ENCODE measurements at regions not wholly inside any gene's neighbourhood (a gene's known extent, or its start where the extent isn't known, plus 50 kb on each side); places are given as distances from the start of the nearest gene placed in this dataset.

DNA sequence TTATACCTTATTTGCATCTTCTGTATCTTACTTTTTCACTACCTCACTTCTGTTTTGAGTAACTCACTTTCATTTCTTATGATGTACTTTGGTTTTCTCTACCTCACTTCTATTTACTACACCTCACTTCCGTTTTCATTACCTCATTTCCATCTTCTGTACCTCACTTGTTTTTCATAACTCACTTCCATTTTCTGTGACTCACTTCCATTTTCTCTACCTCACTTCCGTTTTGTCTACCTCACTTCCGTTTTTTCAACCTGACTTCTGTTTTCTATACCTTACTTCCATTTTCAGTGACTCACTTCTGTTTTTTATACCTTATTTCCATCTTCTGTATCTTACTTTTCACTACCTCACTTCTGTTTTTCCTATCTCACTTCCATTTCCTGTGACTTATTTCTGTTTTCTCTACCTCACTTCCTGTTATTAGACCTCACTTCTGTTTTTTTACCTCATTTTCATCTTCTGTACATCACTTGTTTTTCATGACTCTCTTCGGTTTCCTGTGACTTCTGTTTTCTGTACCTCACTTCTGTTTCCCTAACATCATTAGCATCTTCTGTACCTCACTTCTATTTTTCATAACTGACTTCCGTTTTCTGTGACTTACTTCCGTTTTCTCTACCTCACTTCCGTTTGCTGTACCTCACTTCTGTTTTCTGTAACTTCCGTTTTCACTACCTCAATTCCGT is 493.1 kb upstream of the AKR1E2 start:
- DNase-seq, result no peak

GRCh38 chr10:4331150-4331549 is 494.9 kb upstream of the AKR1E2 start:
- no peak for DNase-seq

- no peak for DNase-seq
Observed at GRCh38 chr10:4330636-4331035, 495.4 kb upstream of the AKR1E2 start.

DNA sequence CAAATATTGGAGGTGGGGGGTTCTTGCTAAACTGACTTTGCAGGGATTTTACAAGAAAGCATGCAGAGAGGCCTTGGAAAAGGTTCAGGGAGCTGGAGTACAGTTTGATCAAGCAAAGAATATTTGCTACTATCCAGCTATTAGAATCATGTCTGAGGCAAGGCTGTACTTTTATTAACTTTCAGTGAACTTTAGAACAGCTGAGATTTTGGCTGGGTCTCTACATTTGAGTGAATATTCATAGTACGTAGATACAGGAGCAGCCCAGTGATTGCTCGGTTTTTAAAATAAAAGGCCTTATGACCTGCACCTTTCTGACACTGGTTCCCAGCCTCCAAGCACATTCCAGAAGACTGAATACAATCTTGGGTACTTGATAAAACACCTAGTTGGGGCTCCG is 496.8 kb upstream of the AKR1E2 start:
- DNase-seq, result no peak

- DNase-seq, result no peak
Observed at GRCh38 chr10:4326647-4327046, 499.4 kb upstream of the AKR1E2 start.

DNA sequence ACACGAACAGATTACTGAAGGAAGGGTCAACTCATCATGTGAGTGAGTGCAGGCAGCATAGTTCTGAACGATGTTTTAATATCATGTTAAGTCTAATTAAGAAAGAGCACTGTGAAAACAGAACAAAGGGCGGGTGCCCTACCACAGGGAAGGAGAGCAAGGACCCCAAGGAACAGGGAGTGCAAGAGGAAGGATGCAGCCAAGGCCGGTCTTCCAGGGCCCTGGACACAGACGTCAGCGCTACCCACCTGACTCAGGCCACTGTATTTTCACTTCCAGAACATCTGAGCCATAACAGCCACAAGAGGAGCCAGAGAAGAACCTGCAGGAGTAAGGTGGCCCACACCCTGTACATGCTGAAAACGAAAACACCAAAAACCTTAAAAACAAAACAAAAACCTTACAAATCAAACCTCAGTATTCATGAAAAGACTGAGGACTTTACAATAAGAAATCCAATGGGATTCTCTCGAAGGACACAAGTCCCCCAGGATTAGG is 506.1 kb upstream of the AKR1E2 start:
- DNase-seq, result no peak

DNA sequence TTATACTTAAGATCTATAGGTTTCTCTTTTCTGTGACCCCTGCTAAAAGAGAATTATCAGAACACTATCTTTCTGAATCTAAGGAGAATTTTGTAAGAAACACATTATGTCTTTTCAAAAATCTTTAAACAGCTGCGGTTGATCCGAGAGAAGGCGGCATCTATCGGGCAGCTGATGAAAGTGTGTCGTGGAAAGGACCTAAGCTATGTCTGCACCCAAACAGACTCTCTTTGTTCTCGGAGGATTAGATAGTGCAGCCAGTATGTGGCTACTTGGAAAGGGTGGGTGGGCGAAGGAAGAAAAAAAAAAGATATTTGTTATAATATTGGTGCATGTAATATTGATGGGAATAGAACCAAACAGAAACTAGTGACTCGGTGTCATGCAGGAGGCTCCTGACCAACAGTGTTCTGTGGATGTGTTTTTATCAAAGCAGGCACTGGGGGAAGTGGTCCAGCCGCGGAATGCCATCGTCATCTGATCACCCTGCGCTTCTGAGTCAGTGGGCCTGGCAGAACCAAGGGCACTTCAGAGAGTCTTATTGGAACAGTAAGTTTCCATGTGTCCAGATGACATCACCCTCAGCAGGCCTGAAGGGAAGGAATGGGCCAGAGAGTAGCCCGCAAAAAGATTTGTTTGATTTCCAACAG is 509.7 kb upstream of the AKR1E2 start:
- no peak for DNase-seq

DNA sequence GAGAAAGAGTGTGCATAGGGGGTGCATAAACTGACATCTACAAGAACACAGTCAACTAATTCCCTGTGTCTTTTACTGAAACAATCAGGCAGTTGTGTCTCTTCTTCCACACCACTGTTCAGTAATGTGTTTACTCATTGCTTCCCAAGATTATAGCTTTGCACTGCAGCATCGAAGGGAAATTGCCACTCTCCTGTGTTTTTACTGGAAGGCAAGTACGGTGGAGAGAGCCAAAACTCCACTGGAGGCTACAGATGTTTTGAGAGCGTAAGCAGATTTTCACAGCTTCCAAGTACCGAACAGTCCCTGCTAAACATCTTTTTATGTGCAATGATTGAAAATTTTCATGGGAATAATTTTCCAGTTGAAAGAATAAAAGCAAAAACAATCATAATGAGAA is 510.5 kb upstream of the AKR1E2 start:
- no peak for DNase-seq

GRCh38 chr10:4313051-4313450 is 513.0 kb upstream of the AKR1E2 start:
- DNase-seq, result no peak

DNA sequence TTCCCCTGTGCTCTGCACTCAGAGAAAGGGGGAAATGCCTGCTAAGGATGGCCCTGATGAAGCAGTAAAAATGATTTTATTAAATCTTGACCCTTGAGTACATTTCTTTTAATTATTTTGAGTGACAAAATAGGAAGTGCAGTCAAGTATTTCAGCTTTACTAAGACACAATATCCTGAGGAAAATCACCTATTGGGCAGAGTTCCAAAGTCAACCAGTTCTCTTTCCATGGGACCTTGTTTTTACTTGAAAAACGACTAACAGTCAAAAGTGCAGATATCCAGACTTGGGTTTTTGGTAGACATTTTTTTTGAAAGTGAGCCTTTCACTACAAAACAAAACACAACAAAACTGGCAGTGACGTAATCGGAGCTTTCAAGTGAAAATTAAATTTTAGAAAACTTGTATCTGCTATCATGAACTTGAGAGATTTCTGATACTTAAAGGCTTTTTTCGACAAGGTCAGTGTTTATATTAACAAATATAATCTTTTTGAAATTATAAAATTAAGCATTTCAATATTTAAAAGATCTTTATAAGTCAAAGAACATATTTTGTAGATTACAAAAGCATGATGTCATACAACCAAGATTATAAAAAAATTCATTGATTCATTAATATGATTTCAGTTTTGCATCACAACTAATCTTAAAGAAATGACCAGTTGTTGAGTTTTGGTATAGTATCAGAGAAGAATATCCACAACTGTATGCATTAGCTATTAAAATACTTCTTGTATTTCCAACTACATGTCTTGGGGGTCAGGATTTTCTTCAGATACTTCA is 513.8 kb upstream of the AKR1E2 start:
- DNase-seq, result no peak

DNA sequence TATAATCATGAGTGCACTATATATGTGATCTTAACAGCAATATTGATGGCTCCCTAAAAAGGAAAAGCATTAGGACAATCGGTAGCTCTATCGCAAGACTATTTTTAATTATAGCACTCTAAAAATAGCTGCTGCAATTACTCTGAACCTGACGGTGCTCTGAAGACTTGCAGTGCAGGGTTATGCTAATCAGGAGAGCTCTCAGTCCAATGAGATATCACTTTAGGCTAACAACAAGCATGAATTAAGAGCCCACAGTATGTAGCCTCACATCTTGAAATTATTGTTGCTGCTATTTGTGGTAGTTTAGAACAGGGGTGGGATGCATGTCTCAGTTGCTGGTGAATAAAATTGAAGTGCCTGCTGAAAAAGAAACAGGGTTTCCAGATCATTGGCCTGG is 515.8 kb upstream of the AKR1E2 start:
- DNase-seq, result no peak

- no peak for DNase-seq
Observed at GRCh38 chr10:4307910-4308309, 518.1 kb upstream of the AKR1E2 start.

- no peak for DNase-seq
Observed at GRCh38 chr10:4306871-4307270, 519.1 kb upstream of the AKR1E2 start.

GRCh38 chr10:4303045-4303444 is 518.0 kb upstream of the KLF6 start:
- no peak for DNase-seq

DNA sequence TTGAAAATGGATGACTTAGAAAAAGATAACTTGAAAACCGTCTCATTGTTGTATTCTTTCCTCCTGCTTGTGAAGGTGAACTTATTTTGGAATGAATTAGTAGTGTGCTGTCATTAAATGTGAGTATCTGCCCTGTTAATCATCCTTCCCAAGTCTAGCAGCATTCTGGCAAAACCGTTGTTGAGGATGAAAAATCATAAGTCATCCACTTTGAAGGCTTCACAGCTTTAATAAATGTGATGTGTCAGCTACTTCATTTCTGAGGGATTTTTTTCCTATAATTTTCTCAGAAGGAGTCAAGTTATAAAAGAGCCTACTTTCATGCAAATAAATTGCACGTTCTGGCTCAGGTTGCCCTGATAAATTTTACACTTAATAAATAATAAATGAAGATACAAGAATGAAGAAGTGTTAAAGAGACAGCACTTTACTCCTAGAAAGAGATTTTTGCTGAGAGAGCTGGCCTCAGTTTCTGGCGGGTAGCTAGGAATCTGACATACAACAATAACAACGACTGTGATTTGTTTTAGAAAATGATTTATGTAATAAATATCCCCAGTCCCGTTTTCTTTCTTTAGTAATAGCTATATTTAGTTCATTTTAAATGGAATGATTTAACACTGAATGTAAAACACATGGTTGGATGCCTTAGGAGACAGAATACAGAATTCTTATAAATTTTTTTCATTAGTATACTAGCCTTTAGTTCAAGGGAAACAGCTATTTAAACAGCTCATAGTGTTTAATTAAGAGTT is 516.5 kb upstream of the KLF6 start:
- no peak for DNase-seq

DNA sequence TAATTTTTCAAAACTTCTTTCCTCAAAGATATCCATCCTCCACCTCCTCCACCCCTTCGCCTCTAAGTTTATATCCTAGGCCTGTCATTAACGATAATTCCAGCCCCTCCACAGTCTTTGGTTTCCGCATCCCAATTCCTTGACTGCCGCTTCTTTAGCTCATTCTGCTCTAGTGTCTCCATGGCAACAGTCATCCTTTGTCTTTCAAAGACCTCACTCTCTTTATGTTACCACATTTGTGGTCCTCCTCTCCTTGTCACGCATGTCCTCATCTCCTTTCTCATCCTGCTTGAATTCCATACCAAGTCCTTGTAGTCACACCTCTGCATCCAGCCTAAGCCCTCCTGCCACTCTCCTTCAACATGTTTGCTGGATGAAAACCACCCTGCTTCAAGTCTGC is 511.2 kb upstream of the KLF6 start:
- DNase-seq, result no peak

DNA sequence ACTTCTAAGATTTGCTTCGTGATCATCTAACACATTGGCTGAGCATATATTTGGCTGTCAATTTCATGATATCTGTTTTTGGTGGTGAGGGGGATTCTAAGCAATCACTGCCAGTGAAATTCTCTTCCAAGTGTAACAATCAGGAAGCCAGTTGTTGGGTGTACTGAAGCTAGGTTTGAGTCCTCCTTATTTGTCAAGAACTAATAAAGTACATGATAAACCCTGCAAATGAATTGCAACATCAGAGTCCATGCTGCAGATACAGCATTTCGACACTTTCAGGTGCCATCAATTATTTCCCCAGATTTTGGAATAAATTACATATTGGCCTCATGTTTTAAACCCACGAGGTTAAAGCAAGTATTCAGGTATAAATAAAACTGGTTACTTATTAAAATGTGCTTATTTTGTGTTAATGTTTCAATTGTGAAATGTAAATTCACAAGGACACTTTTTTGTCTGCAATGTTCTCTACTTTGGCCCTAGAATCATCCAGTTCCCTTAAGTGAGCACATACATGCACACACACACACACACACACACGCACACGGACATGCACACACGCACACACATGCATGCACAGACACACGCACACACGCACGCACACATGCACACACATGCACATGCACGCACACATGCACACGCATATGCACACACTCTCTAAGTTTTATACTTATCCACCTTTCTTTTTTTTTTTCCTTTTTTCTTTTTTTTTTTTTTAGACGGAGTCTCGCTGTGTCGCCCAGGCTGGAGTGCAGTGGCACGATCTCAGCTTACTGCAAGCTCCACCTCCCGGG is 510.2 kb upstream of the KLF6 start:
- DNase-seq, result no peak

DNA sequence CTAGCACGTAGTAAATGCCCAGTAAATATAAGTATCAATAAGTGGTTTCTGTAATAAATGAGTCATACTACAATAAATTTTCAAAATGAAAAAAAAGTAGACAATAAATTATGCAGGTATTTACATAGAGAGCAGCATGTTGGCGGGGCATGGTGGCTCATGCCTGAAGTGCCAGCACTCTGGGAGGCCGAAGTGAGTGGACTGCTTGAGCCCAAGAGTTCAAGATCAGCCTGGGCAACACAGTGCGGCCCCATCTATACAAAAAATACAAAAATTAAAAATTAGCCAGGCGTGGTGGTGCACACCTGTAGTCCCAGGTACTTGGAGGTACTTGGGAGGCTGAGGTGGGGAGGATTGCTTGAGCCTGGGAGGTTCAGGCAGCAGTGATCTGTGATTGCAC is 509.3 kb upstream of the KLF6 start:
- no peak for DNase-seq

DNA sequence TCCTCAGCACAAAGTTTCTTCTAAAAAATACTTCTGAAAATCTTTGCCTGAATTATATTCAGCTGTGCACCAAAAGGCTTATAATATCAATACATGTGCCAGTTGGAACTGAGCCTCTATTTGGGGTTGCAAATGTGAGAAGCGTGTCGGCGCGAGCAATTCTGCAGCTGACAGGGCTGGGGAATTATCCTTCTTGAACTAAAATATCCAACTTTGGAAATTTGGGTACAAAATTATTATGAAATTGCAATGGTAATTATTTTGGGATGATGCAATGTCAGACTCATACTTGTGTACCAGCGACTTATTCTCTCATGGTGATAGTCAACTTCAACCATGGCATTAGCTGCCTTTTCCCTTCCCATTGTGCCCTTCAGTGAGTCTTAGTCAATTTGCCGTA is 507.0 kb upstream of the KLF6 start:
- DNase-seq, result no peak

DNA sequence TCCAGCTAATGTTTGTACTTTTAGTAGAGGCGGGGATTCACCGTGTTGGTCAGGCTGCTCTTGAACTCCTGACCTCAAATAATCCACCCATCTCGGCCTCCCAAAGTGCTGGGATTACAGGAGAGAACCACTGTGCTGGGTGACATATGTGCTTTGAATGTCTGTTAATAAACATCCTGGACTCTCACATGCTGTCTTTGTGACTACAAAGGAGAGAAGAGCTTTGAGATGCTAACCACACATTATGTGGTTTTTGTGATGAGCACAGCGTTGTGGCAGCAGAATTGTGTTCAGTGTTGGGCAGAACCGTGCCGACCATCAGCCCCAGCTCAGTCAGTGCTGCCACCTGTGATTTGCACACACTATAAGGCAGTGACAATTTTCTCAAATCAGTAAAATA is 500.1 kb upstream of the KLF6 start:
- no peak for DNase-seq

DNA sequence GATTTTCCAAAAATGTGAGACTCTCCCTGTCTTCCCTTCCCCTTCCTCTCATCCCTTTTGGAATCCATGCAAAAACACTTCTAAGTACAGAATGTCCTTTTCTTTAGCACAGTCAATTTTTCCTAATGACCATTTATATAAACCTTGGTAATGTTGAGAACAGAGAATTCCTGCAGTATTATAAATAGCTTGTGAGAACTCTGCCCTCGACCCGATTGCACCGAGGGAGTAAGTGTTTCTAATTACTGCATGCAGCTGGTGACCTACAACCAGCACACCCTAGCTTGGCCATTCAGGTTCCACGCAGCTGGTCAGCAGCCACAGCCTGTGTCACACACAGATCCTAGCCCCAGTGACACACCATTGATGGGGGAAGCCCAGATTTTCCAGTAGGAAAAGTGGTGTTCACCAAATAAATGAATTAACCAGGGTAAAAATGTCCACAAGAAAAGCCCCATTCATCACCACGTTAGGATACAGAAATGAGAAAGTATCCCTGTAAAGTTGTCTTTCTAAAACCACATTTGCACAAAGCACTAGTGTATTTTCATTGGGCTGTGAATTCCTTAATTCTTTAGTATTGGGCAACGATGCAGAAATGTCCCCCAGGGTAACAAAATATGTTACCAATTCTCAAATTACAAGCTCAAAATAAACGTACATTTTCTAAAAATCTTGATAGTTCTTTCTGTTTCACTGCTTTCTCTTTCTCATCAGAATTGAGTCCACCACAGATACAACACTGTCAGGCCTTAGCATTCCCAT is 499.0 kb upstream of the KLF6 start:
- DNase-seq, result no peak

DNA sequence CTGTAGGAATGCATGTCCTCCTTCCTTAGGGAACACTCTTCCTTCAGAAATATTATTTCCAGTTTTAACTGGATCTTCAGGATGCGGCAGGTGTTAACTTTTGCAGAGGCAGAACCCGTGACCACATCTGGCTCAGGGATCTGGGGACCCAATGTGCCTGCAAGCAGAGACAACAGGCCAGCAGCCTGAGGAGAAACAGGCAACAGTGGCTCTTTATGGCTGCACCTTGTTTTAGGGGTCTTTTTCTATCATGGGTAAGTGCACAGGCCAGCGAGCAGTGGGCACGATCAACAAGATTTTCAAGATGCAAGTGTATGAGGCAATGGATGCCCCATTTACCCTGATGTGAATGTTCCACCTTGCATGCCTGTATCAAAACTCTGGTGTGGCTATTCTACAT is 497.5 kb upstream of the KLF6 start:
- DNase-seq, result no peak
